ENCODE measurements at regions not wholly inside any gene's neighbourhood (a gene's known extent, or its start where the extent isn't known, plus 50 kb on each side); places are given as distances from the start of the nearest gene placed in this dataset.

GRCh38 chr1:187878883-187879282 lies 1050.1 kb downstream of the PLA2G4A start (continued):
- TF ChIP-seq CSRNP3 (CRISPR knock-in tag; IDR thresholded peaks at IDR 0.05) (no peak), TOX (CRISPR knock-in tag; IDR thresholded peaks at IDR 0.05; ENCODE audit: borderline replicate concordance) (no peak), ARNTL (CRISPR knock-in tag; IDR thresholded peaks at IDR 0.05; ENCODE audit: borderline replicate concordance, low read depth) (no peak), GLIS3 (CRISPR knock-in tag; IDR thresholded peaks at IDR 0.05) (no peak)

GRCh38 chr1:187883356-187883755 lies 1054.6 kb downstream of the PLA2G4A start:
- ATAC-seq, result no peak
- TF ChIP-seq ZFP3 (CRISPR knock-in tag; IDR thresholded peaks at IDR 0.05) (no peak), GLIS3 (CRISPR knock-in tag; IDR thresholded peaks at IDR 0.05) (no peak), POU6F1 (CRISPR knock-in tag; IDR thresholded peaks at IDR 0.05; ENCODE audit: borderline replicate concordance, low read depth) (no peak), CSRNP3 (CRISPR knock-in tag; IDR thresholded peaks at IDR 0.05) (no peak), ZNF70 (CRISPR knock-in tag; IDR thresholded peaks at IDR 0.05) (no peak), OSR1 (CRISPR knock-in tag; IDR thresholded peaks at IDR 0.05) (no peak), PPARA (CRISPR knock-in tag; IDR thresholded peaks at IDR 0.05; ENCODE audit: borderline replicate concordance) (no peak), ZNF565 (CRISPR knock-in tag; conservative IDR thresholded peaks at IDR 0.05; ENCODE audit: low read depth) (no peak), BACH2 (CRISPR knock-in tag; IDR thresholded peaks at IDR 0.05; ENCODE audit: borderline replicate concordance) (no peak), ZC3H10 (CRISPR knock-in tag; IDR thresholded peaks at IDR 0.05) (no peak), CREB5 (CRISPR knock-in tag; IDR thresholded peaks at IDR 0.05; ENCODE audit: low read depth) (no peak), ZNF8 (CRISPR knock-in tag; IDR thresholded peaks at IDR 0.05) (no peak), CSDC2 (CRISPR knock-in tag; IDR thresholded peaks at IDR 0.05) (no peak)

- no peak for ATAC-seq
- TF ChIP-seq CSRNP3 (CRISPR knock-in tag; IDR thresholded peaks at IDR 0.05) (no peak), TSHZ2 (CRISPR knock-in tag; IDR thresholded peaks at IDR 0.05) (no peak), TOX (CRISPR knock-in tag; IDR thresholded peaks at IDR 0.05; ENCODE audit: borderline replicate concordance) (no peak), ZNF70 (CRISPR knock-in tag; IDR thresholded peaks at IDR 0.05) (no peak), CREB5 (CRISPR knock-in tag; IDR thresholded peaks at IDR 0.05; ENCODE audit: low read depth) (no peak), PATZ1 (CRISPR knock-in tag; IDR thresholded peaks at IDR 0.05; ENCODE audit: borderline replicate concordance) (no peak), RARB (CRISPR knock-in tag; IDR thresholded peaks at IDR 0.05) (no peak), PPARA (CRISPR knock-in tag; IDR thresholded peaks at IDR 0.05; ENCODE audit: borderline replicate concordance) (no peak), ZFP30 (CRISPR knock-in tag; IDR thresholded peaks at IDR 0.05) (no peak)
Observed at GRCh38 chr1:187891993-187892682, 1063.4 kb downstream of the PLA2G4A start.

Measured in SK-N-SH treated with all-trans-retinoic acid at 6 μM for 48 hours (cell line).